Fibroblast of pulmonary artery (primary cell): ENCODE measurements at regions not wholly inside any gene's neighbourhood (a gene's known extent, or its start where the extent isn't known, plus 50 kb on each side); places are given as distances from the start of the nearest gene placed in this dataset.
A peak's percentile ranks its signal among the peaks of the same experiment; 100 is the strongest.

Source experiments
- DNase-seq: peaks from one replicate; pipeline ENCODE4 v3.0.0-alpha.2; 2010; ENCODE audit warnings: low read depth
- H3K4me3 ChIP-seq: replicated peaks from 2 replicates; pipeline ENCODE4 v1.5.1; 2011; ENCODE audit warnings: low read depth, mild to moderate bottlenecking, control low read depth, low read length, moderate library complexity
- TF ChIP-seq, protein P1 (sequence below): IDR thresholded peaks from 2 replicates; pipeline ENCODE4 v1.5.1; 2011; ENCODE audit warnings: mild to moderate bottlenecking, control low read depth, low read length, inconsistent platforms; ENCODE audit errors: missing control alignments

DNA sequence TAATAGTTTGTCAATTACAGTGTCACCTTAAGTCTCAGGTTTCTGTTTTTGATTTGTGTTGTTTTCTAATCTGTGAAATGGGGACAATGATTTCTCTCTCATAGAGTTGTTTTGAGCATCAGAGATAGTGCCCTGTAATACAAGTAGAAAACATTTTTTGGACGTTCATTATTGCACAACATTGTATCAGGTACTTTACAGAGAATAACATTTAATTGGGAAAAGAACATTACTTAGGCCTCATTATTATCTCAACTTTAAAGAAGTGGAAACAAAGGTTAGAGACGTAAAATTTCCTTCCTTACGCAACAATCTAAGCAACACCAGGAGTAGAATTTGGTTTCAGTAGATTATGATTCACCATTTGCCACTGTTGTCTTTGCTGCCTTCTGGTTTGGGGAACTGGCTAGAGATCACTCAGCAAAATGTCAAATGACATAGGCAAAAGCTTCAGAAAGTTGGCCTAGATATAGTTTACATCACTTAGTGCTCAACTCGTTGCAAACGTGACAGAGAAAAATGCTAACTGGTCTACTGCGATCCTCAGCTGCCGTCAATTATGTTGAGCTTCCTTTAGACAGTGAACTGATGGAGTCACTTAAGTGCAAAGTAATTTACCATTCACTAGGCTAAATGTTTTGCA is 1026.8 kb downstream of the CDH11 start:
- peak; percentile 19 for DNase-seq
- no peak overlapping the region for H3K4me3 ChIP-seq
- TF ChIP-seq, protein P1, sequence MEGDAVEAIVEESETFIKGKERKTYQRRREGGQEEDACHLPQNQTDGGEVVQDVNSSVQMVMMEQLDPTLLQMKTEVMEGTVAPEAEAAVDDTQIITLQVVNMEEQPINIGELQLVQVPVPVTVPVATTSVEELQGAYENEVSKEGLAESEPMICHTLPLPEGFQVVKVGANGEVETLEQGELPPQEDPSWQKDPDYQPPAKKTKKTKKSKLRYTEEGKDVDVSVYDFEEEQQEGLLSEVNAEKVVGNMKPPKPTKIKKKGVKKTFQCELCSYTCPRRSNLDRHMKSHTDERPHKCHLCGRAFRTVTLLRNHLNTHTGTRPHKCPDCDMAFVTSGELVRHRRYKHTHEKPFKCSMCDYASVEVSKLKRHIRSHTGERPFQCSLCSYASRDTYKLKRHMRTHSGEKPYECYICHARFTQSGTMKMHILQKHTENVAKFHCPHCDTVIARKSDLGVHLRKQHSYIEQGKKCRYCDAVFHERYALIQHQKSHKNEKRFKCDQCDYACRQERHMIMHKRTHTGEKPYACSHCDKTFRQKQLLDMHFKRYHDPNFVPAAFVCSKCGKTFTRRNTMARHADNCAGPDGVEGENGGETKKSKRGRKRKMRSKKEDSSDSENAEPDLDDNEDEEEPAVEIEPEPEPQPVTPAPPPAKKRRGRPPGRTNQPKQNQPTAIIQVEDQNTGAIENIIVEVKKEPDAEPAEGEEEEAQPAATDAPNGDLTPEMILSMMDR: no peak

DNA sequence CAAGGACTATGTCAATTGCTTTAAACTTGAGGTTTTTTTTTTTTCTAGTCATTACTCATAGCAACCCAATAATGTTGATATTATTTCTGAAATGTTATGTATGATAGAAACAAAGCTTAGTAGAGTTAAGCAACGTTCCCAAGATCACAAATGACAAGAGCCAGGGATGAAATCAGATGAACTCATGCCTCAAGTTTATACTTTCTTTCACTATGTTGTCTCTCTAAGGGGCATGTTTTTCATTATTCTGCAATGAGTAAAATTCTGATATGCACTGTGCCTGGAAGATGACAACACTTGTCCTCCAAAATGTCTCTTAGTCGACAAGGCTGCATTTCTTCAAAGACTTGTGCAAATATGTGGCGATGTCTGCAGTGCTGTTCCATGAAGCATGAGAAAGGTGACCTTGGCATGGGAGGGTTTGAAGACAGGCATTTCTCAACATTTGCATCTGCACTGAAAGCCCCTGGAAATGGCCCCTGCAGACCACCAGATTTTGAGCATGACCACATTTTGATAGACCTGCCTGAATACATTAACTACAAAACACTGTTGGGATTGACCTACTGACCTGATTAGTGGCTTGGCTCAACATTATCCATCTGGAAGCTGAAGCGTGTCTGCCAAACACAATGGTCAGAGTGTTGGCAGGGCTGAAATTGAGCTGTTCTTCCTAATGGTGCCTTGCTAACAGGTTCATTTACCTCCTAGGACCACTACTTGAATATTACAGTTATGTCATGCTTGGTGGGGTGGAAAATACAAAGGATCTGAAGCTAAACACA is 1027.5 kb downstream of the CDH11 start:
- peak; percentile 16 for DNase-seq
- no peak overlapping the region for H3K4me3 ChIP-seq
- TF ChIP-seq, protein P1: no peak

DNA sequence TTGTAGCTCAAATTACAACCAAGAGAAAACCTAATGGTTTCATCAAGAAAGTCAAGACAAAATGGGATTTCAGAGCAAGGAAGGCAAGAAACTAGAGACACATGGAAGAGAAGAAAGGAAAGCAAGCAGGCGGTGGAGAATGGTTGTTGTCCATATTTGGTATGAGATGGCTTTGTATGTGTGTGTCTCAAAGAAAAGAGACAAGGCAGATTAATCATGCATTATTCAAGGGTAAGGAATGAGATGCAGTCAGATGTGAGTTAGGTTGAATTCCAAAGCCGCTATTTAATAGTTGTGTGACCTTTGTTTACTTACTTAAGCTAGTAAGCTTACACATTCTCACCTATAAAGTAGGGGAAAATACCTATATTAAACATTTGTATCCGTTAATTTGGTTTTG is 1029.6 kb downstream of the CDH11 start:
- DNase-seq: peak; percentile 77
- no peak overlapping the region for H3K4me3 ChIP-seq
- TF ChIP-seq, protein P1: no peak

- TF ChIP-seq, protein P1: no peak
- H3K4me3 ChIP-seq: no peak overlapping the region
- DNase-seq: no peak
These were observed 1031.5 kb downstream of the CDH11 start for GRCh38 chr16:64090327-64090726.

- TF ChIP-seq, protein P1: peak; percentile 65
- H3K4me3 ChIP-seq: no peak overlapping the region
- DNase-seq: peak; percentile 43
These were observed 1032.2 kb downstream of the CDH11 start for GRCh38 chr16:64089697-64090096.

DNA sequence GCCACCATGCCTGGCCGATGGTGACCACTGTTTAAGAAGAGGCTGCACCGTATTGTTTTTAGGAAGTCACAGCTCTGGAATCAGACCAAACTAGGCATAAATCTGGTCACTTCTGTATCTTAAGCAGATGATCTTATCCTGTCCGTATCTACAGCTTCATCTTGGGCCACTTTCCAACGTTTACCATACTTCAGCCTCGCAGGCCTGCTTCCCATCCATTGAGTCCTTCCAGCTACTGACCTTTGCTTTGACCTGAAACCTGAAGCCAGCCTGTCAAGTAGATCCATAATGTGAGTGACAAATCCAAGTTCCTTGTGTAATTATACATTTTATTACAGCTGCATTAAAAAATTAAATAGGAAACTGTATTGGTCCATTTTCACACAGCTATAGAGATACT is 1033.0 kb downstream of the CDH11 start:
- DNase-seq: no peak
- TF ChIP-seq, protein P1: no peak
- no peak overlapping the region for H3K4me3 ChIP-seq

DNA sequence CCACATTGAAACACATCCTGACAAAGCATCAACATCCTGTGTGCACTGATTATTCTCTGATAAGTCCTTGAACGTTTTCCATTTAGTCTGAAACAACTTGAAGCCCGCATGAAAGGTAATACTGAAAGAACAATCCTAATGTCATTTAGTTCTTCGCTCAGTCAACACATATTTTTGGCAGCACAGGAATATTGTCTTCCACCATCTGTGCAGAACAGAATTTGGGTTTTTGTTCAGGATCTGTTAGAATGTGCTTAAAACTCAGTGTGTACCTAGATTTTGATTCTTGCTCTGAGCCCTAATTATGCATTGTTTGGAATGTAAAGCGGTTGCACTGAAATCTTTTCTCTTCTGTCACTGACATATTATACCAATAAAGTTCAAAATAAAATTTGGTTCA is 1036.6 kb downstream of the CDH11 start:
- no peak for DNase-seq
- TF ChIP-seq, protein P1: no peak
- no peak overlapping the region for H3K4me3 ChIP-seq
